HepG2 (cell line): ENCODE measurements at regions not wholly inside any gene's neighbourhood (a gene's known extent, or its start where the extent isn't known, plus 50 kb on each side); places are given as distances from the start of the nearest gene placed in this dataset.

Source experiments
- ATAC-seq: fragments of 200-7000 bp; cut with Tn5 transposase; 3 replicates; pipeline ENCODE4 v1.9.1; 2020; ENCODE audit warnings: mild to moderate bottlenecking, moderate library complexity
- BruUV-seq: library from RNA; stranded (reverse); fragments of 400-500 nt; replicated peaks from 2 replicates; lab custom pipeline; 2021; lab: Mats Ljungman, UMichigan
- CTCF ChIA-PET: fragments of 300-600 bp; formaldehyde crosslinking; extraction: SDS; loops from one replicate; lab custom pipeline; 2021; ENCODE audit warnings: low total read pairs, inconsistent platforms, low intra/inter-chr PET ratio; lab: Yijun Ruan, JAX
- POLR2A ChIA-PET: fragments of 350-600 bp; sonication (Branson Sonifier 250); formaldehyde crosslinking; loops from one replicate; lab custom pipeline; 2020; ENCODE audit warnings: antibody characterized with exemption, inconsistent platforms; lab: Yijun Ruan, JAX
- DNase-seq: peaks from one replicate; pipeline ENCODE4 v3.0.0-alpha.2; 2015; ENCODE audit warnings: low spot score
- FAIRE-seq: peaks from 3 replicates; lab custom pipeline; 2011; peaks lifted over from hg19 to GRCh38; lab: Jason Lieb, UNC
- H2AFZ ChIP-seq: one replicate; pipeline ENCODE4 v1.6.1; 2011; ENCODE audit warnings: low read length, inconsistent platforms
- H3K27ac ChIP-seq: fragments of 300-600 bp; 3 replicates; pipeline ENCODE4 v1.8.0; 2011; ENCODE audit warnings: mixed run types, mild to moderate bottlenecking, mixed read lengths, low read length, inconsistent platforms; ENCODE audit not compliant: insufficient read depth; ENCODE audit errors: extremely low read length
- H3K27me3 ChIP-seq, 2 experiments: fragments of 200-600 bp in 1 of 2; 2 replicates in 1 of 2; 3 replicates in 1 of 2; pipeline versions ENCODE4 v1.6.0 to v1.8.0; 2011; ENCODE audit warnings: low read length in 2 of 2, mild to moderate bottlenecking in 2 of 2, moderate library complexity in 2 of 2, inconsistent platforms in 1 of 2; ENCODE audit not compliant: insufficient read depth in 2 of 2, control insufficient read depth in 1 of 2
- H3K36me3 ChIP-seq, 2 experiments: fragments of 200-600 bp in 1 of 2; replicated peaks in 1 of 2; 2 replicates in 1 of 2; 3 replicates in 1 of 2; pipeline versions ENCODE4 v1.5.1 to v1.8.0; 2011; ENCODE audit warnings: low read length in 2 of 2, inconsistent platforms in 1 of 2; ENCODE audit not compliant: insufficient read depth in 2 of 2, control insufficient read depth in 1 of 2
- H3K4me1 ChIP-seq: 2 replicates; pipeline ENCODE4 v1.5.1; 2012; ENCODE audit warnings: low read length, inconsistent platforms; ENCODE audit not compliant: insufficient read depth
- H3K4me2 ChIP-seq: 2 replicates; pipeline ENCODE4 v1.6.0; 2011; ENCODE audit warnings: low read depth, low read length, inconsistent platforms
- H3K4me3 ChIP-seq, 3 experiments: fragments of 200-600 bp in 1 of 3; sonication (generic), shearing (Covaris generic) in 1 of 3; replicated peaks in 1 of 3; 2 replicates each; pipeline ENCODE4 v1.5.1; 2011 to 2016; ENCODE audit warnings: low read length in 3 of 3, inconsistent platforms in 2 of 3, low read depth in 2 of 3, mild to moderate bottlenecking in 2 of 3, control low read depth in 1 of 3, mixed read lengths in 1 of 3; ENCODE audit not compliant: insufficient read depth in 1 of 3
- H3K79me2 ChIP-seq: one replicate; pipeline ENCODE4 v1.6.1; 2011; ENCODE audit warnings: low read length, inconsistent platforms; ENCODE audit not compliant: insufficient read depth
- H3K9ac ChIP-seq: 2 replicates; pipeline ENCODE4 v1.6.0; 2011; ENCODE audit warnings: mild to moderate bottlenecking, low read depth, low read length, inconsistent platforms; ENCODE audit not compliant: insufficient read depth
- H3K9me3 ChIP-seq: 2 replicates; pipeline ENCODE4 v1.5.1; 2012; ENCODE audit warnings: mild to moderate bottlenecking, low read length
- H4K20me1 ChIP-seq: 2 replicates; pipeline ENCODE4 v1.6.0; 2011; ENCODE audit warnings: inconsistent platforms, mild to moderate bottlenecking, low read length, moderate library complexity; ENCODE audit not compliant: insufficient read depth
- ATF7-NPFF ChIP-seq: sonication (generic); formaldehyde crosslinking; IDR thresholded peaks from 2 replicates; pipeline ENCODE4 v1.8.1; 2023; ENCODE audit warnings: mild to moderate bottlenecking, low read depth, missing genetic modification reagents, moderate library complexity
- MXI1 ChIP-seq: IDR thresholded peaks from 3 replicates; pipeline ENCODE4 v1.6.1; 2012; ENCODE audit warnings: low read depth, low read length, inconsistent platforms, borderline replicate concordance
- STAG1 ChIP-seq: sonication (generic); formaldehyde crosslinking; IDR thresholded peaks from 2 replicates; pipeline ENCODE4 v1.4.0; 2020; ENCODE audit warnings: missing genetic modification reagents
- THYN1 ChIP-seq: sonication (generic); formaldehyde crosslinking; IDR thresholded peaks from 2 replicates; pipeline ENCODE4 v1.8.1; 2023; ENCODE audit warnings: low read depth, mild to moderate bottlenecking, moderate library complexity, missing genetic modification reagents, borderline replicate concordance
- TP53 ChIP-seq: sonication (generic); formaldehyde crosslinking; conservative IDR thresholded peaks from 2 replicates; pipeline ENCODE4 v1.4.0; 2020; ENCODE audit warnings: missing genetic modification reagents
- ZFP36 ChIP-seq: fragments of 150-350 bp; IDR thresholded peaks from 2 replicates; pipeline ENCODE4 v1.6.1; 2018; ENCODE audit warnings: borderline replicate concordance, low read length, low read depth; ENCODE audit not compliant: partially characterized antibody
- WGBS: methylation state at CpG from one replicate; pipeline ENCODE4 v1.1.6; 2017; ENCODE audit warnings: low lambda C conversion rate; 5-methylcytosine and 5-hydroxymethylcytosine counted together
- in situ Hi-C: cut with HindIII; loops from 2 replicates; pipeline ENCODE4 v1.10.0; 2017; ENCODE audit warnings: low pct_unique_long_range_greater_than_20kb; ENCODE audit not compliant: extremely low pct_ligation_motif_present
- intact Hi-C: fragments of 100-400 bp; cut with micrococcal nuclease; formaldehyde crosslinking; loops from one replicate; pipeline ENCODE4 v1.10.0; 2022; ENCODE audit not compliant: unreplicated experiment
- TF ChIP-seq, protein P1 (sequence below): sonication (generic); formaldehyde crosslinking; IDR thresholded peaks from 2 replicates; pipeline ENCODE4 v1.5.0; 2020; ENCODE audit warnings: mild to moderate bottlenecking, missing genetic modification reagents, moderate library complexity
- TF ChIP-seq, protein P2 (sequence below): sonication (generic); formaldehyde crosslinking; IDR thresholded peaks from 2 replicates; pipeline ENCODE4 v1.5.0; 2020; ENCODE audit warnings: missing genetic modification reagents
- TF ChIP-seq, protein P3 (sequence below): IDR thresholded peaks from 2 replicates; pipeline ENCODE4 v1.6.1; 2016

DNA sequence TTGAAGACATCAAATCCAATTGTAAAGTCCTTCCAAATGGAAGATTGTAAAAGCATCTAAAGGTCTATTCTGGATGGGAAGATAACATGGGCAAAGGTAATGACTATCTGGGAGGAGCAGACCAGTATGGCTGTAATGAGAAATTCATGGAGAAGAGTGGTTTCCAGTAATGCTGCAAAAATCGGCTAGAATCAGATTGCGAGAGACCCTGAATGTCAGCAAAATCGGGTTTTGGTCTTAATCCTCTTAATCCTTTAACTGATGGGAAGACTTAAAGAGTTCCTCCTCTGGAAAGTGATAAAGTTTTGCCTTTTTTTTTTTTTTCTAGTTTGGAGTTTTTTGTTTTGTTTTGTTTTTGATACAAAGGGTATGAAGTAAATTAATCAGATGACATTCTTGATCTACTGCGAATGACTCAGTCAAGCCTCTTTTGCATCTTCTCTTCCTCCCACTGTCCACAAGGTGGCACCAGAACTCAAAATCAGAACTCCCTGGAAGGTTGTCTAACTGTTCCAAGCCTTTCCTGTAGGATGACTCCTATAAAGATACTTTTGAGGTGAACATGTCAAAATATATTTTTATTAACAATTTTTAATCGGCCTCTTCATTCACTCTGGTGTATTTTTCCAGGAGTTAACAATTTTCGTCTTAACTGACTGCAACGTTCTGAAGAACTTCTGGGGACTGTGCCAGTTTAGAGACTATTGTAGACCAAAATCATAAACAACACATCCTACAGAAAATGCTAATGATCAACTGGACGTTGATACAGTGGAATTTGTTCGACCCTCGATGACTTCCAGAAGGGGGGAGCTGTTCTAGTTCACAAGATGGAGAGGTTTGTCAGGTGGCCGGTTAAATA is 213.3 kb upstream of the MIR17HG start (continued):
- TF ChIP-seq, protein P1, sequence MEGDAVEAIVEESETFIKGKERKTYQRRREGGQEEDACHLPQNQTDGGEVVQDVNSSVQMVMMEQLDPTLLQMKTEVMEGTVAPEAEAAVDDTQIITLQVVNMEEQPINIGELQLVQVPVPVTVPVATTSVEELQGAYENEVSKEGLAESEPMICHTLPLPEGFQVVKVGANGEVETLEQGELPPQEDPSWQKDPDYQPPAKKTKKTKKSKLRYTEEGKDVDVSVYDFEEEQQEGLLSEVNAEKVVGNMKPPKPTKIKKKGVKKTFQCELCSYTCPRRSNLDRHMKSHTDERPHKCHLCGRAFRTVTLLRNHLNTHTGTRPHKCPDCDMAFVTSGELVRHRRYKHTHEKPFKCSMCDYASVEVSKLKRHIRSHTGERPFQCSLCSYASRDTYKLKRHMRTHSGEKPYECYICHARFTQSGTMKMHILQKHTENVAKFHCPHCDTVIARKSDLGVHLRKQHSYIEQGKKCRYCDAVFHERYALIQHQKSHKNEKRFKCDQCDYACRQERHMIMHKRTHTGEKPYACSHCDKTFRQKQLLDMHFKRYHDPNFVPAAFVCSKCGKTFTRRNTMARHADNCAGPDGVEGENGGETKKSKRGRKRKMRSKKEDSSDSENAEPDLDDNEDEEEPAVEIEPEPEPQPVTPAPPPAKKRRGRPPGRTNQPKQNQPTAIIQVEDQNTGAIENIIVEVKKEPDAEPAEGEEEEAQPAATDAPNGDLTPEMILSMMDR (CRISPR knock-in tag): peak; percentile 70
- TF ChIP-seq MXI1: no peak
- peak; percentile 67 for TF ChIP-seq STAG1
- no peak for TF ChIP-seq THYN1
- TF ChIP-seq, all 625 proteins: peak for 3

DNA sequence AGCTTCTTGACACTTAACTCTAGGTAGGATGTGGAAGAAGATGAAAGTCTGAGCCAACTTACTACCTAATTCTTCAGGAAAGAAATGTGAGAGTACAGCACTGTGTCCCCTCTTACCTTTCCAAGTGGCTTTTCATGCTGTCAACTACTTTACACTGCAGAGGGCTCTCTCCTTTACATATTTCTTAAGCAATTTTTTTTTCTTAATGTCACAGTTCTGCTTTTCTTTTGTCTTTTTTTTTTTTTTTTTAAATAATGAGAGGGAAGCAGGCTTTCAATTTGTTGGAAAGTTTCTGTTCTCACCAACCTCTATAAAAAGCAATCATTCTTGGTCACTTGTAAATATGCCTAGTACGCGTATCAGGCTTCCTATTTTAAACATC is 212.7 kb upstream of the MIR17HG start:
- no peak for ATAC-seq
- Histone ChIP-seq H3K36me3 (no peaks in the 10 kb centered on the region), H3K27me3 (no peaks in the 10 kb centered on the region), H3K27ac (no peak overlapping the region), H4K20me1 (no peaks in the 10 kb centered on the region), H3K9me3 (no peaks in the 10 kb centered on the region), H3K79me2 (no peaks in the 10 kb centered on the region), H3K4me3 (no peak overlapping the region), H3K9ac (no peak overlapping the region), H2AFZ (no peak overlapping the region), H3K4me2 (no peak overlapping the region), H3K4me1 (no peaks in the 10 kb centered on the region)
- no peak for FAIRE-seq
- in situ Hi-C loops: loop anchor here (10.0 kb wide), 1 partner anchor 110 kb away; no protein-coding TSS in a partner anchor
- intact Hi-C loops: loop anchor here (1.0 kb wide), 3 partner anchors 51 to 272 kb away; no protein-coding TSS in a partner anchor
- WGBS: 58% methylated on average over 2 of the region's 2 CpGs
- POLR2A ChIA-PET: no interaction called here
- no TSS peak for BruUV-seq
- DNase-seq: no peak
- TF ChIP-seq TP53 (no peak), ATF7-NPFF (CRISPR knock-in tag) (no peak), ZFP36 (no peak)
- TF ChIP-seq, protein P2, sequence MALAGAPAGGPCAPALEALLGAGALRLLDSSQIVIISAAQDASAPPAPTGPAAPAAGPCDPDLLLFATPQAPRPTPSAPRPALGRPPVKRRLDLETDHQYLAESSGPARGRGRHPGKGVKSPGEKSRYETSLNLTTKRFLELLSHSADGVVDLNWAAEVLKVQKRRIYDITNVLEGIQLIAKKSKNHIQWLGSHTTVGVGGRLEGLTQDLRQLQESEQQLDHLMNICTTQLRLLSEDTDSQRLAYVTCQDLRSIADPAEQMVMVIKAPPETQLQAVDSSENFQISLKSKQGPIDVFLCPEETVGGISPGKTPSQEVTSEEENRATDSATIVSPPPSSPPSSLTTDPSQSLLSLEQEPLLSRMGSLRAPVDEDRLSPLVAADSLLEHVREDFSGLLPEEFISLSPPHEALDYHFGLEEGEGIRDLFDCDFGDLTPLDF: no peak
- TF ChIP-seq, protein P3, sequence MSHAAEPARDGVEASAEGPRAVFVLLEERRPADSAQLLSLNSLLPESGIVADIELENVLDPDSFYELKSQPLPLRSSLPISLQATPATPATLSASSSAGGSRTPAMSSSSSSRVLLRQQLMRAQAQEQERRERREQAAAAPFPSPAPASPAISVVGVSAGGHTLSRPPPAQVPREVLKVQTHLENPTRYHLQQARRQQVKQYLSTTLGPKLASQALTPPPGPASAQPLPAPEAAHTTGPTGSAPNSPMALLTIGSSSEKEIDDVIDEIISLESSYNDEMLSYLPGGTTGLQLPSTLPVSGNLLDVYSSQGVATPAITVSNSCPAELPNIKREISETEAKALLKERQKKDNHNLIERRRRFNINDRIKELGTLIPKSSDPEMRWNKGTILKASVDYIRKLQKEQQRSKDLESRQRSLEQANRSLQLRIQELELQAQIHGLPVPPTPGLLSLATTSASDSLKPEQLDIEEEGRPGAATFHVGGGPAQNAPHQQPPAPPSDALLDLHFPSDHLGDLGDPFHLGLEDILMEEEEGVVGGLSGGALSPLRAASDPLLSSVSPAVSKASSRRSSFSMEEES: no peak
- CTCF ChIA-PET: interaction anchor here (1.2 to 1.7 kb wide), 3 partner anchors 50 to 272 kb away, joined by 5 to 9 read pairs (median 7); no protein-coding TSS in a partner anchor
